Panc1 (cell line): ENCODE measurements at regions not wholly inside any gene's neighbourhood (a gene's known extent, or its start where the extent isn't known, plus 50 kb on each side); places are given as distances from the start of the nearest gene placed in this dataset.

Experiments used
- CTCF ChIP-seq: fragments of 450-650 bp; IDR thresholded peaks from 2 replicates; pipeline ENCODE4 v1.5.1; 2017; ENCODE audit warnings: mild to moderate bottlenecking
- POLR2AphosphoS5 ChIP-seq: IDR thresholded peaks from 2 replicates; pipeline ENCODE4 v1.6.1; 2012; ENCODE audit warnings: mild to moderate bottlenecking, low read depth, low read length, moderate library complexity

- TF ChIP-seq CTCF = no peak
- TF ChIP-seq POLR2AphosphoS5 = no peak
Measured at GRCh38 chr2:36097022-36097421, 258.6 kb upstream of the CRIM1 start.
